ENCODE measurements at regions not wholly inside any gene's neighbourhood (a gene's known extent, or its start where the extent isn't known, plus 50 kb on each side); places are given as distances from the start of the nearest gene placed in this dataset.
"Not testable (repeated sequence)": the region's sequence is repeated elsewhere in the genome, so short reads cannot be mapped to it uniquely, and the experiment has no call there.

DNA sequence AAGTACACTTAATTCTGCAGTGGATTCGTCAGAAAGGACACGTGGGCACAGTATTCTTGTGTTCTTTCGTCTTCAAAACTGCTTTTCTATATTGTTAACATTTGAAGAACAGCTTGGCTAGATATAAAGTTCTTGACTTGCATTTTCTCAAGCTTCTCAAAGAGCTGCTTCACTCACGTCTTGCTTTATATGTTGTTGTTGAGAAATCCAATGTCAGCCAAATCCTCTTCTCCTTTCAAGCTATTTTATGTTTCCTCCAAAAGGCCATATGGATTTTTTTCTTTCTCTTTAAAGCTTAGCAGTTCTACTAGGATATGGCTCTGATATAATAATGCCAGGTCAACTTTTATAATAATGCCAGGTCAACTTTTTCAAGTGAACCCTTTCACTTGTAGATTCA, 65.5 kb upstream of the CYP1B1 start:
- no peaks in the 10 kb centered on the region for H3K9me3 ChIP-seq (ENCODE audit: low read length)
- no peak for DNase-seq (ENCODE audit: low spot score)
- POLR2A ChIA-PET, result no interaction called here
- no peaks in the 10 kb centered on the region for H3K4me1 ChIP-seq (ENCODE audit: insufficient read depth, low read length, poor library complexity, severe bottlenecking)
- no peaks in the 10 kb centered on the region for H3K79me2 ChIP-seq (ENCODE audit: insufficient read depth, low read depth, low read length)
- no peak overlapping the region for H2AFZ ChIP-seq (ENCODE audit: low read length)
- H3K27ac ChIP-seq (ENCODE audit: low read depth, low read length, poor library complexity, severe bottlenecking), result no peak overlapping the region
- intact Hi-C loops (cut with micrococcal nuclease; ENCODE audit: unreplicated experiment), result no loop called here
- CTCF ChIA-PET (ENCODE audit: unreplicated experiment), result no interaction called here
- TF ChIP-seq EZH2phosphoT487 (IDR thresholded peaks at IDR 0.05; ENCODE audit: borderline replicate concordance, low read depth, low read length), result no peak
- TF ChIP-seq, protein P1, sequence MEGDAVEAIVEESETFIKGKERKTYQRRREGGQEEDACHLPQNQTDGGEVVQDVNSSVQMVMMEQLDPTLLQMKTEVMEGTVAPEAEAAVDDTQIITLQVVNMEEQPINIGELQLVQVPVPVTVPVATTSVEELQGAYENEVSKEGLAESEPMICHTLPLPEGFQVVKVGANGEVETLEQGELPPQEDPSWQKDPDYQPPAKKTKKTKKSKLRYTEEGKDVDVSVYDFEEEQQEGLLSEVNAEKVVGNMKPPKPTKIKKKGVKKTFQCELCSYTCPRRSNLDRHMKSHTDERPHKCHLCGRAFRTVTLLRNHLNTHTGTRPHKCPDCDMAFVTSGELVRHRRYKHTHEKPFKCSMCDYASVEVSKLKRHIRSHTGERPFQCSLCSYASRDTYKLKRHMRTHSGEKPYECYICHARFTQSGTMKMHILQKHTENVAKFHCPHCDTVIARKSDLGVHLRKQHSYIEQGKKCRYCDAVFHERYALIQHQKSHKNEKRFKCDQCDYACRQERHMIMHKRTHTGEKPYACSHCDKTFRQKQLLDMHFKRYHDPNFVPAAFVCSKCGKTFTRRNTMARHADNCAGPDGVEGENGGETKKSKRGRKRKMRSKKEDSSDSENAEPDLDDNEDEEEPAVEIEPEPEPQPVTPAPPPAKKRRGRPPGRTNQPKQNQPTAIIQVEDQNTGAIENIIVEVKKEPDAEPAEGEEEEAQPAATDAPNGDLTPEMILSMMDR (conservative IDR thresholded peaks at IDR 0.05; ENCODE audit: low read length), result no peak
- no peaks in the 10 kb centered on the region for H3K36me3 ChIP-seq (ENCODE audit: insufficient read depth, low read length)
- no peak overlapping the region for H3K4me2 ChIP-seq (ENCODE audit: low read length)
- H3K4me3 ChIP-seq (ENCODE audit: low read depth, low read length, poor library complexity, severe bottlenecking), result no peak overlapping the region
- no peaks in the 10 kb centered on the region for H3K9me2 ChIP-seq (ENCODE audit: insufficient read depth, low read length)
- no TSS peak for BruUV-seq (replicated peaks)
- H4K20me1 ChIP-seq (ENCODE audit: insufficient read depth, low read length), result no peaks in the 10 kb centered on the region

DNA sequence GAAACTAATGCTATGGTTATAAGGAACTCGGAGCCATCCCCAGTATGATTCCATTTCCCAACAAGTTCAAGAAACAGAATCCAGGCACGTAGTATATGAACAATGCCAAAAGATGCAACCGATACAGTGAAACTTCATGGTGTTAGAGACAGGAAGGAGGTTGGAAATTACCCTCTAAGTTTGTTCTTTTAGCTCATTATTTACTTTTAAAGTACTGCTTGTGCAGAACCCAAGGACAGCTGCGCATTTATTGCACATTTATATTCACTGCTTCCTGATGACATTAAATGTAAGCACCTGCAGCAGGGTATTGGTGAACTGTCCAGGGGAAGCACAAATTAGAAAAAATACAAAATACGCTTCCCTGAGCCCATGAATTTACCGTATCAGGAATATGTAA, 63.0 kb upstream of the CYP1B1 start:
- no peaks in the 10 kb centered on the region for H3K9me3 ChIP-seq (ENCODE audit: low read length)

DNA sequence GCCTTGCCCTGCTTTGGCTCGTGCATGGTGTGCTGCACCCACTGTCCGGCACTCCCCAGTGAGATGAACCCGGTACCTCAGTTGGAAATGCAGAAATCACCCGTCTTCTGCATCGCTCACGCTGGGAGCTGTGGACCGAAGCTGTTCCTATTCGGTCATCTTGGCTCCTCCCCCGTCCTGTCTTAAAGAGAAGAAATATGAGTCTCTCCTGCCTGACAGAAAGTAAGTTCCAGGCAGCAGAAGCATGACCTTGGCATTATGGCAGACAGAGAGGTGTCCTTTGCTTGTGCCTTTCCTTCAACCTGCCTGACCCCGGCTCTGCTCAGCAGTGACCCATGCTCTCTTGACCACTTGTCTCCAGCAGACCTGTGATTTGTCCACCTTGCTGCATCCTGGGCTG, 62.5 kb upstream of the CYP1B1 start:
- Histone ChIP-seq H3K4me2 (ENCODE audit: low read length) (no peak overlapping the region), H3K4me3 (ENCODE audit: low read depth, low read length, poor library complexity, severe bottlenecking) (no peak overlapping the region), H3K27ac (ENCODE audit: low read depth, low read length, poor library complexity, severe bottlenecking) (no peak overlapping the region), H3K9me2 (ENCODE audit: insufficient read depth, low read length) (no peaks in the 10 kb centered on the region), H3K79me2 (ENCODE audit: insufficient read depth, low read depth, low read length) (no peaks in the 10 kb centered on the region), H4K20me1 (ENCODE audit: insufficient read depth, low read length) (no peaks in the 10 kb centered on the region), H3K9me3 (ENCODE audit: low read length) (no peaks in the 10 kb centered on the region), H3K4me1 (ENCODE audit: insufficient read depth, low read length, poor library complexity, severe bottlenecking) (no peaks in the 10 kb centered on the region), H2AFZ (ENCODE audit: low read length) (no peak overlapping the region), H3K36me3 (ENCODE audit: insufficient read depth, low read length) (no peaks in the 10 kb centered on the region)
- BruUV-seq (replicated peaks), result no TSS peak
- CTCF ChIA-PET (ENCODE audit: unreplicated experiment), result interaction anchor here (0.6 kb wide), 1 partner anchor 246 kb away, joined by 4 read pairs; no protein-coding TSS in a partner anchor
- intact Hi-C loops (cut with micrococcal nuclease; ENCODE audit: unreplicated experiment), result no loop called here
- TF ChIP-seq, protein P1 (conservative IDR thresholded peaks at IDR 0.05; ENCODE audit: low read length), result no peak
- no peak for TF ChIP-seq EZH2phosphoT487 (IDR thresholded peaks at IDR 0.05; ENCODE audit: borderline replicate concordance, low read depth, low read length)
- DNase-seq (ENCODE audit: low spot score), result no peak
- POLR2A ChIA-PET, result no interaction called here

More for the DNA sequence above, 63.0 kb upstream of the CYP1B1 start:
- Histone ChIP-seq H3K27ac (ENCODE audit: low read depth, low read length, poor library complexity, severe bottlenecking) (no peak overlapping the region), H3K36me3 (ENCODE audit: insufficient read depth, low read length) (no peaks in the 10 kb centered on the region), H3K4me2 (ENCODE audit: low read length) (no peak overlapping the region), H3K4me3 (ENCODE audit: low read depth, low read length, poor library complexity, severe bottlenecking) (no peak overlapping the region), H2AFZ (ENCODE audit: low read length) (no peak overlapping the region), H4K20me1 (ENCODE audit: insufficient read depth, low read length) (no peaks in the 10 kb centered on the region), H3K4me1 (ENCODE audit: insufficient read depth, low read length, poor library complexity, severe bottlenecking) (no peaks in the 10 kb centered on the region), H3K9me2 (ENCODE audit: insufficient read depth, low read length) (no peaks in the 10 kb centered on the region), H3K79me2 (ENCODE audit: insufficient read depth, low read depth, low read length) (no peaks in the 10 kb centered on the region)
- POLR2A ChIA-PET, result no interaction called here
- CTCF ChIA-PET (ENCODE audit: unreplicated experiment), result interaction anchor here (0.6 kb wide), 1 partner anchor 246 kb away, joined by 4 read pairs; no protein-coding TSS in a partner anchor
- no TSS peak for BruUV-seq (replicated peaks)
- DNase-seq (ENCODE audit: low spot score), result no peak
- intact Hi-C loops (cut with micrococcal nuclease; ENCODE audit: unreplicated experiment), result no loop called here
- TF ChIP-seq EZH2phosphoT487 (IDR thresholded peaks at IDR 0.05; ENCODE audit: borderline replicate concordance, low read depth, low read length), result no peak
- TF ChIP-seq, protein P1 (conservative IDR thresholded peaks at IDR 0.05; ENCODE audit: low read length), result no peak

GRCh38 chr2:38137958-38138357, 62.0 kb upstream of the CYP1B1 start:
- CTCF ChIA-PET (ENCODE audit: unreplicated experiment); DNase-seq (ENCODE audit: low spot score); POLR2A ChIA-PET; H3K9me3 ChIP-seq (ENCODE audit: low read length); H3K27ac ChIP-seq (ENCODE audit: low read depth, low read length, poor library complexity, severe bottlenecking); H3K79me2 ChIP-seq (ENCODE audit: insufficient read depth, low read depth, low read length); intact Hi-C loops (cut with micrococcal nuclease; ENCODE audit: unreplicated experiment); H3K4me3 ChIP-seq (ENCODE audit: low read depth, low read length, poor library complexity, severe bottlenecking); H3K9me2 ChIP-seq (ENCODE audit: insufficient read depth, low read length); H3K36me3 ChIP-seq (ENCODE audit: insufficient read depth, low read length); BruUV-seq (replicated peaks); H2AFZ ChIP-seq (ENCODE audit: low read length); H3K4me1 ChIP-seq (ENCODE audit: insufficient read depth, low read length, poor library complexity, severe bottlenecking); H4K20me1 ChIP-seq (ENCODE audit: insufficient read depth, low read length); H3K4me2 ChIP-seq (ENCODE audit: low read length): not testable (repeated sequence)
